Heart left ventricle (tissue), 13 donors: ENCODE measurements at regions not wholly inside any gene's neighbourhood (a gene's known extent, or its start where the extent isn't known, plus 50 kb on each side); places are given as distances from the start of the nearest gene placed in this dataset.

ENCODE experiments used
- CTCF ChIP-seq, 12 donors: fragments of 200-600 bp; sonication (generic) in 4 of 12; IDR thresholded peaks; one replicate each; pipeline versions ENCODE4 v1.5.0 to v1.8.0; 2018 to 2022; ENCODE audit warnings: antibody characterized with exemption in 12 of 12, mild to moderate bottlenecking in 5 of 12
- POLR2A ChIP-seq, 2 donors: fragments of 450-650 bp; IDR thresholded peaks; one replicate each; pipeline ENCODE4 v1.6.1; 2017; ENCODE audit warnings: antibody characterized with exemption in 2 of 2, mild to moderate bottlenecking in 2 of 2, moderate library complexity in 2 of 2
- donor health status: ischemic (EF 13 %, LVEDD 7.1; RV severe dilation, severe dysfunction).
- donor health status: DM: no; HTN: yes; CAD: no.
- donor health status: DM: no; HTN: no; CAD: no.
- donor health status: ischemic (EF 25% LVEDD 6.9; RV normal size, moderate dysfunction).
- donor health status: ischemic (EF 25% LVEDD 5.7; RV mildly dilated, moderate dysfunction).
- donor health status: ischemic (EF 35%, LVEDD 5.7; RV mildly dilated, moderate dysfunction).
- donor health status: nonischemic (EF 11% LVEDD 7.7; RV severe dilation, severe dysfunction).
- donor health status: DM: yes; HTN: yes; CAD: no.
- donor health status: PGD.
- donor health status: ischemic (EF 29% LVEDD 5.4; RV normal size, mild dysfunction).
- donor health status: nonischemic (EF 23%, LVEDD 6.1; RV moderate dilation, normal function).

GRCh38 chr2:216943109-216943508, 83.2 kb upstream of the TNP1 start:
- no peak for TF ChIP-seq CTCF (IDR thresholded peaks at IDR 0.05)
- TF ChIP-seq POLR2A (IDR thresholded peaks at IDR 0.05), result no peak
